ENCODE measurements at regions not wholly inside any gene's neighbourhood (a gene's known extent, or its start where the extent isn't known, plus 50 kb on each side); places are given as distances from the start of the nearest gene placed in this dataset.
"Not testable (repeated sequence)": the region's sequence is repeated elsewhere in the genome, so short reads cannot be mapped to it uniquely, and the experiment has no call there.

DNA sequence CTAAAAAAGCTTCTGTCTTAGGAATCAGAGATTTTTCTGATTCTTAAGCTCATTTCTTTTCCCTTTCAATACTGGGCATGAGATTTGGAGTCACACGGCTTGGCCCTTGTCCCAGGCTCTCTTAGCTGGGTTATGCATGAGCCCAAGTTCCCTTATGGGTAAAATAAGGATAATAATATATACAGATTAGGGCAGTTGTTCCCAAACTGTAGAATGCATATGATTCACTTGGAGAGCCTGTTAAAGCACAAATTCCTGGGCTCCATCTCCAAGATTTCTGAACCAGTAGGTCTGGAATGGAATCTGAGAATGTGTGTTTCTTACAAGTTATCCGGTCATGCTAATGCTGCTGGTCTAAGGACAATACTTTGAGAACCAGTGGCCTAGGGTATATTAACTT, 154.0 kb downstream of the REEP3 start:
- in situ Hi-C loops (cut with MboI; ENCODE audit: low sequenced_read_pairs), result no loop called here

DNA sequence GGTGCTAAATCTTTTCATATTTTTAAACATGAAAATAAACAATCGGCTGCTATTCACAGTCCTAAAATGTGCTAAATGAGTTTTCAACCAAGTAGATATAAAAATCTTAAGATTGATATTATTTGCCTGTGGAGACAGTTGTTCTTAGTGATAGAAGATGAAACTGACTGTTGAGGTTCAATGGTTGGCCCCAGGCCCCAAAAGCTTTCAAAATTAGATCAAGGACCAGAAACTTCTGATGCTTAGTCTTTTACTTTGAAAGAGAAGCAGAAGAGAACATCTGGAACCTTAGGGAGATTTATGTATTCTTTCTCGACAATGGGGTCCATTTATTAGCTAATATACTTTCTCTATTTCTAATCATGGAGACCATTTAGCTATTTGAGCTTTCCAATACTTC, 155.8 kb downstream of the REEP3 start:
- in situ Hi-C loops (cut with MboI; ENCODE audit: low sequenced_read_pairs), result no loop called here

DNA sequence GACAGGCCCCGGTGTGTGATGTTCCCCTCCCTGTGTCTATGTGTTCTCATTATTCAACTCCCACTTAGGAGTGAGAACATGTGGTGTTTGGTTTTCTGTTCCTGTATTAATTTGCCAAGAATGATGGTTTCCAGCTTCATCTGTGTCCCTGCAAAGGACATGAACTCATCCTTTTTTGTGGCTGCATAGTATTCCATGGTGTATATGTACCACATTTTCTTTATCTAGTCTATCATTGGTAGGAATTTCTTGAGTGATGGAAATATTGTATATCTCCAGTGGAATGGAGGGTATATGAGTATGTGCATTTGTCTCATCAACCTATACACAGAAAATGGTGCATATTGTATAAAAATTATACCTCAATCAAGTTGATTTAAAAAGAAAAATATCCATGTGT, 159.3 kb downstream of the REEP3 start:
- in situ Hi-C loops (cut with MboI; ENCODE audit: low sequenced_read_pairs), result not testable (repeated sequence)

DNA sequence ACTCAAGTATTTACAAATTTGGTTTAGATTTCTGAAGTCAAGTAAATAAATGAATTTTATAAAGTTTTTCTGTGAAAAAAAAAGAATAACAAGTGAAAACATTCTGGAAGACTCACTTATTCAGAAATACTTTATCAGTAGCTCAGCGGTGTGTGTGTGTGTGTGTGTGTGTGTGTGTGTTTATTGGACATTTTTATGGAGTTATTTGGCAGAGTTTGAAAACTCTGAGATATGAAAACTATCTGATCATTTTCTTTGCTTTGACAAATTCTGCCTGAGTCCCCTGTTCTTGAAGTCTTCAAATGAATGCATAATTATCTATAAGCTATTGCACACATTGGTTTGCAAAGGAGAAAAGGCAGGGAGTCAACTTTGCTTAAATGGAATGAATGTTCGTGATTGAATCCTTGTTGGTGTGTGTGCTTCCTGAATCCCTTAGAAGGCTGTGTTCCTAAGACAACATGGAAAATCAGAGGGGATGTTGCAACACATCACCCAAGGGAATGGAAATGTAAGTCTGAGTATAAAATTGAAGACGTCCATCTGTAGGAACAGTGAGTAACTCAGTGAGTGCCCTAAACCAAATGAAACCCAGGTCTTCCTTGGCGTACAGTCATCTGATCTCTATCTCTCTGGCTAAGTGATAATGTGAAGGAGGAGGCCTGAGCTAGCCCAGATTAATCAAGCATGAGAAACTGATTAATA, 160.9 kb downstream of the REEP3 start:
- in situ Hi-C loops (cut with MboI; ENCODE audit: low sequenced_read_pairs), result no loop called here

DNA sequence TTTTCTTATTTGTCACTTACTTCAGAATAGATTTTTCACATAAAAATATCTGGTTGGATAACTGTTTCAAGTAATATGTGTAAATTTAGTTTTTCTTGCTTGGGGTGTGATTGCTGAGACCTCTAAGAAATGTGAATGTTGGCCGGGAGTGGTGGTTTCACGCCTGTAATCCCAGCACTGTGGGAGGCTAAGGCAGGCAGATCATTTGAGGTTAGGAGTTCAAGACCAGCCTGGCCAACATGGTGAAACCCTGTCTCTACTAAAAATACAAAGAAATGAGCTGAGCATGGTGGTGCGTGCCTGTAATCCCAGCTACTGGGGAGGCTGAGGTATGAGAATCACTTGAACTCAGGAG, 161.5 kb downstream of the REEP3 start:
- in situ Hi-C loops (cut with MboI; ENCODE audit: low sequenced_read_pairs), result not testable (repeated sequence)

DNA sequence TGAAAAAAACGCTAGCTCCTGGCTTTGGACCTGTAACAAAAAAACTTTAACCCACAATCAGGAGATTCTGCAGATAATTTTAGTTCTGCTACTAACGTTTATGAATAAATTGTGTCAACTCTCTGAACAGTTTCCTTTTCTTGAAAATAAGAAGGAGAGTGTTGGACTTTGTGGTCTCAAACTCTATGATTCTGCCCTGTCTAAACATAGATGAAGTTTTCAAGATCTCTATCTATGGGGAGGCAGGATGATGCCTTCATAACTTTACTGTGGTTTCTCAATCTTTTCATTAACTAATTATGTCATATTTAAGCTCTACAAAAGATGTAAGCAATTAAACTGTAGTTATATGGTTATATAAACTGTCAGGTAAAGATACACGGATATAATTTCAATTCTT, 162.0 kb downstream of the REEP3 start:
- in situ Hi-C loops (cut with MboI; ENCODE audit: low sequenced_read_pairs), result no loop called here

DNA sequence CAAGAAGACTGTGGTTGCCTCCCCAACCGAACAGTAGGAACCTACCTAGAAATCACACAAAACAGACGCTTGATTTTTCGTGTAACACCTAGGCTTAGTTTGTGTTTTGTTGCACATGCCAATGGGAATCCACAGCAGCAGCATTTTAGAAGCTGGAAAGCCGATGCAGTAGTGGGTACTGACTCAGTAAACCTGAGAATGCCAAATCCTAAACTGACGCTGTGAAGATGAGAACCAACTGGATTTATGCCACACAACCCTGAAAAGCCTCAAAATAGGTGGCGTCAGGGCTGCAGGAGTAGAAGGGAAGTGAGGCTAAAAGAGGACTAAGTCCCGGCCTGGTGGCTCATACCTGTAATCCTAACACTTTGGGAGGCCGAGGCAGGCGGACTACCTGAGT, 162.5 kb downstream of the REEP3 start:
- in situ Hi-C loops (cut with MboI; ENCODE audit: low sequenced_read_pairs), result no loop called here

DNA sequence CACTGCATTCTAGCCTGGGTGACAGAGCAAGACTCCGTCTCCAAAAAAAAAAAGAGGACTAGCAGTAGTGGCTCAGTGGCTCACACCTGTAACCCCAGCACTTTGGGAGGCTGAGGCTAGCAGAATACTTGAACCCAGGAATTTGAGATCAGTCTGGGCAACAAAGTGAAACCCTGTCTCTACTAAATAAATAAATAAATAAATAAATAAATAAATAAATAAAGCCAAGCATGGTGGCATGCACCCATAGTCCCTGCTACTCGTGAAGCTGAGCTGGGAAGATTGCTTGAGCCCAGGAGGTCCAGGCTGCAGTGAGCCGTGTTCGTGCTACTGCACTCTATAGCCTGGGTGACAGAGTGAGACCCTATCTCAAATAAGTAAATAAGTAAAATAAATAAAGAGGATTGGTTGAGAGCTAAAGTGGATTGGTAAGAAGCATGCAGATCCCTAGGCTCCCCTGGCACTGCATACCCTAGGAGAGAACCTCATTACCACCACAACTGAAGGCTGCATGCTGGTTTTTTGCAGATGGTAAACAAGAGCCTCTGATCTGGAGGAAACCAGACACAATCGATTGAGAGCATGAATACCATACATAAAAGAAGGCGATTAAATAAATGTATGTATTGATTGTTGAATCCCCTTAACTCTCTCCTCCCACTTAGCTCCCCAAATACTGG, 163.2 kb downstream of the REEP3 start:
- in situ Hi-C loops (cut with MboI; ENCODE audit: low sequenced_read_pairs), result no loop called here

DNA sequence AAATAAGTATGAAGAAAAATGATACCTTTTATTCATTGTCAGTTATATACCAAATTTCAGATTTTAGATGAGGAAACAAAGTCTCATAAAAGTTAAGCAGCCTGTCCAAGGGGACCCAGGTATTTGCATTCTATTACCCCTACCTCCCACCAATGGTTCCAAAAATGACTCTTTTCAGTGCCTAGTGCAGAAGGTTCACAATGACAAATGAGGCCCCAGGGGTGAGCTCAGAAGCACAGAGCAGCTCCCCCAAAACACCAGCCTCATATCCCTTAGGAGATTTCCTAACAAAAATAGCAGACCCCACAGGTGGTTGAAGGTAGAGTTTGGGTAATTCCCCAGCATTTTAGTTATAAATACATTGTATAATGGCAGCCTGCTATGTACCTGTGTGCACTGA, 168.6 kb downstream of the REEP3 start:
- in situ Hi-C loops (cut with MboI; ENCODE audit: low sequenced_read_pairs), result no loop called here

DNA sequence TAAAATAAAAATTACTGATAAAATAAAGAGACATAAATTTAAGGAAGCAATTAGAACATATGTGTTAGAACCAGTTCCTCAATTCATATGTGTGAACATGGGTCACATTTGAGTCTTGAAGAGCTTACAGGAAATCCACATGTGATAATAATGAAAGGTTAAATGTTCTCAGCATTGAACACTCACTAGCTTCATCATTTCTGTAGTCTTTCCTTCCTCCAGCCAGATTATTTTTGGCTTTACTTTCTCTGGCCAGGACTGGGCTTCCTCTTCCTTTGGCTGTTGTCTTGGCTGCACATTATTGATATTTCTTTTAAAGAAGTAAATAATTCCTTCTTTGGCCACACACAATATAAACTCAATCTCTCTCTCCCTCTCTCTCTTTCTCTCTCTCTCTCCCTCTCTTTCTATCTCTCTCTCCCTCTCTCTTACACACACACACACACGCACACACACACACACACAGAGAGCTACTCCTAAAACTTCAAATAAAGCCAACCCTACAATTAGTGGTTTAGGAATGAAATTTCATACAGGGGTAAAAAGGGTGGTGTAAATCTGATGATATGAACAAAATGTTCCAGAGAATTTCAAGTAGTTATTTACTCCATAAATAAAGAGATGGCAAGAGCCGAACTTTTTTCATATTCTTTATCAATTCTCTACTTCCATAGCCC, 171.2 kb downstream of the REEP3 start:
- in situ Hi-C loops (cut with MboI; ENCODE audit: low sequenced_read_pairs), result no loop called here

DNA sequence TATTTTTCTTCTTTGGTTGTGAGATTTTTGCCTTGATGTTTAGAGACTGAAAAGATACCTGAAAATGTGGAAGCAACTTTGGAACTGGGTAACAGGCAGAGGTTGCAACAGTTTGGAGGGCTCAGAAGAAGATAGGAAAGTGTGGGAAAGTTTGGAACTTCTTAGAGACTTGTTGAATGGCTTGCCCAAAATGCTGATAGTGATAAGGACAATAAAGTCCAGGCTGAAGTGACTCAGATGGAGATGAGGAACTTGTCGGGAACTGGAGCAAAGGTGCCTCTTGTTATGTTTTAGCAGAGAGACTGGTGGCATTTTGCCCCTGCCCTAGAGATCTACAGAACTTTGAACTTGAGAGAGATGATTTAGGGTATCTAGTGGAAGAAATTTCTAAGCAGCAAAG, 171.8 kb downstream of the REEP3 start:
- in situ Hi-C loops (cut with MboI; ENCODE audit: low sequenced_read_pairs), result not testable (repeated sequence)

DNA sequence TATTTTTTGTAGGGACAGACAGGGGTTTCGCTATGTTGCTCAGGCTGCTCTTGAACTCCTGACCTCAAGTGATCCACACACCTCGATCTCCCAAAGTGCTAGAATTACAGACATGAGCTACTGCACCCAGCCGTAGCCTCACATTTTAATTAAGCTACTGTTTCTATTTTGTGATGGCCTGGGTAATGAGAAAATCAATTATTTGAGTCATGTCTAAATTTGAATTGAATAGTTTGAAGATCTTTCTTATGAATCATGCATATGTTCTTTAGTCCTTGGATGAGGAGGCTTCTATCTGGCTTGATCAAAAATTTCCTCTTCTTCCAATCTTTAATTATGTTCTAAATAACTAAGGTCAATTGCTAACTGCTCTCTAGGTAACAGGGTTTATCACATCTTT, 175.0 kb downstream of the REEP3 start:
- in situ Hi-C loops (cut with MboI; ENCODE audit: low sequenced_read_pairs), result no loop called here

DNA sequence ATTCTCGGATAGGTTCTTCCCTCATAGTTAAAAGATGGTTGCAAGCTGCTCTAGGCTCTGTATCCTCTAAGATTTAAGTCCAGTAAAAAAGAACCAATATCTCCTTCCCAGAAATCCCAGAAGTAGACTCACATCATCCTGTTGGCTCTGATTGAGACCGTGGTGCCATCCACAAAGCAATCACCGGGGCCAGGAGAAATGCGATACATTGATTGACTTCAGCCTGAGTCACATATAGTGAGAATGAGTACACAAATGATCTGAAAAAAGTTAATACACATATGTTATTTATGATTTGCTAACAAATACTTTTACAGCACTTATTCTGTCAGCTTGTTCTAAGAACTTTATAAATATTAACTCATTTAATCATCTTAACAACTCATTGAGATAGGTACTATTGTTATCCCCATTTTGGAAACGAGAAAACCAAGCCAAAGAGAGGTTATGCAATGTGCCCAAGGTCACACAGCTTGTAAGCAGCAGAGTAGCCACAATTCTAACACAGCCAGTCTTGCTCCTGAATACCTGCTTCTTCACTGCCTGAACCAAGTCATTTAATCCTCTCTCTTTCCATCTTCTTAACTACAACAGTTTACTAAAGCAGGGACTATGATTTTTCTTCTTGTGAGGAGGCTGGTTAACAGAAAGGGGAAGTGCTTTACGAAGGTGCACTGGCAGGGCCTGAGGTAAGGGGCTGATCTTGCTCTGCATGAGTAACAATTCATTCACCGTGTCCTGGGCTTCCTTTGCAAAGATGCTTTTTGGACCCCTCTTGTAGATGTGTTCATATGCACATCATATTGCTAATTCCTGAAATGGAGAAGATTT, 177.0 kb downstream of the REEP3 start:
- in situ Hi-C loops (cut with MboI; ENCODE audit: low sequenced_read_pairs), result no loop called here

DNA sequence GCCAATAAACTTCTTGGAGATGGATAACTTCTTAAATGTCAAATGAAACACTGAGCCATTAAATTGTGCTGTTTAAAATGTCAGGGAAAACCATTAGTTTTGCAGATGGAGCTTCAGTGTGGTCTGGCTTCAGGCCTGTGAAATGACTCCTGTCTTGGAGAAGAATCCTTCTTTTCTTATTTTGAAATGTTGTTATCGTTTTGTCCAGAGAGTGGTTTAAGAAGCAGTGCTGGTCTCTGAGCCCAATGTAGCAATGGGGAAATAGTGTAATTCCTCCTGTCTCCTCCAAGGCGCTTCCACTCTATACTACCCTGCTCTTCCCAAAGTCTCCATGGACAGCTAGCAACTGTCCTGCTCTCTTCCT, 177.6 kb downstream of the REEP3 start:
- in situ Hi-C loops (cut with MboI; ENCODE audit: low sequenced_read_pairs), result no loop called here

DNA sequence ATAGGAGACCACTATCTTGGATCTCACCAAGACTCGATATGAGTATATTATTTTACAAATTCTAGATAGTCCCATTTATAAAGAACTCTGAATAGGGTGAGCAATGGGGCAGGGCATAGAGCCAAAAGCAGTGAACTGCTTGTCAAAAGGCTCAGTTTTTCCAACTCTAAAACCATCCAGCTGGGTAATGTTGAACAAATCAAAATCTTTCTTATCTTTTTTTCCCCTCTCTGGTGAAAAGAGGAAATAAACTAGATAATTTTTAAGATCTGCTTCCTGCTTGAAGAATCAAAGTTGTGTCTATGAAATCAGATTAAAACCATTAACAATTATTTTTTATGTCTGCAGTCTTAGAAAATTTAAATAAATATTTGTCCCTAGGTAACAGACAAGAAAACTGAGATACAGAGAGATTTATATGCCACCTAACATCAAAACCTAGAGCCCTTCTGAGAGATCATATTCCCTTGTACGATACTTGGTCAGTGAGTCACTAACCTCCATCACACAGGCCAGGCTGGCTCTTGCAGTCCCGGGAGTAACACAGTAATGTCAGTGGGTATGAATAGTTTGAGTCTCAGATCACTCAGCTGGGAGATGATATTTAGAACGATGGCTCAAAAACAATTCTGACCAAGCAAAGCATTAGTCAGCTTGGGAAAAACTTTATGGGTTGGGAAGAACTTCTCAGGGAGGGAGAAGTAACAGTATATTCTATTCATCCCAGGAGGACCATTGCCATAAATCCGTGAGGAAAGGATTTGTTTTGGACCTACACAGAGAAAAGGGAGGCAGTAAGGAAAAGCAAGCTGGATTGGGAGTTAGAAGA, 178.8 kb downstream of the REEP3 start:
- in situ Hi-C loops (cut with MboI; ENCODE audit: low sequenced_read_pairs), result loop anchor here (25.0 kb wide), 2 partner anchors 488 to 1113 kb away; no protein-coding TSS in a partner anchor

DNA sequence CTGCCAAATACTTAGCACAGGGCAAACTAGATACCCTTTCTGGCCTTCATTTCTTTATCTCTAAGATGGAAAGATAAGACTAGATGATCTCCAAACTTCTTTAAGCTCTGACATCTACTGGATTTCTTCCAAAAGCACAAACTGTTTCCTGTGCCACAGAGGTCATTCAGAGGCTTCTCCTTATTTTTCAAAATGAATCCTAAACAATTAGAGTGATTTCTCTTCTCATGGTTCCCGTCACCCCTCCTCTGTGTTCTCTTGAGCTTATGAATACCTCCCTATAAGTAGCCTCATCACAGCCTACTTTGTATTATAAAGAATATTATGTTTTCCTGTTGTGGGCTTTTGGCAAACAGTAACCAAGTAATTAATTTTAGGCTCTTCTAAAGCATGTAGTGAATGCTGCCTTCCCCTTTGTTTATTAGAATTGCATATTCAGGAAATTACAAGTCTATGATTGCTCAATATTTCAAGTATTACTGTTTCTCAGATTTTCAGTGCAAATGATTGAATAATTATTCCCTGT, 179.5 kb downstream of the REEP3 start:
- in situ Hi-C loops (cut with MboI; ENCODE audit: low sequenced_read_pairs), result loop anchor here (25.0 kb wide), 2 partner anchors 488 to 1113 kb away; no protein-coding TSS in a partner anchor

DNA sequence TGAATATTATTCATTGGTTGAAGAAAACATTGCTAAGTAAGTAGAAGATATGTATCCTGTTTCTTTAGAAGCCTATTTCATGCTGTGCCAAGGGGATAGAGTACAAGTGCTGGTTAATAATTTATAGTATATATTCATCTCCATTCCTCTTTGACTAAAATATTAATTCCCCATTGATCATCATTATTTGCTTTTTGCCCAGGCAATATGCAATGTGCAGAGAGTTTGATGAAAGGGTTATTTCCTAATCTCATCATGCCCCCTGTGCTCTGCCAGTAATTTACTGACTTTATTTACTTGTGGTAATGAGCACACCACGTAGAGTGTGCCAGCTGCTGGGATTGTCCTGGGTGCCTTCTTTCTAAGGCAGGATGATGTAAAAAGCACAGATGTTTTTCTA, 180.9 kb downstream of the REEP3 start:
- in situ Hi-C loops (cut with MboI; ENCODE audit: low sequenced_read_pairs), result loop anchor here (25.0 kb wide), 2 partner anchors 490 to 1115 kb away; no protein-coding TSS in a partner anchor

DNA sequence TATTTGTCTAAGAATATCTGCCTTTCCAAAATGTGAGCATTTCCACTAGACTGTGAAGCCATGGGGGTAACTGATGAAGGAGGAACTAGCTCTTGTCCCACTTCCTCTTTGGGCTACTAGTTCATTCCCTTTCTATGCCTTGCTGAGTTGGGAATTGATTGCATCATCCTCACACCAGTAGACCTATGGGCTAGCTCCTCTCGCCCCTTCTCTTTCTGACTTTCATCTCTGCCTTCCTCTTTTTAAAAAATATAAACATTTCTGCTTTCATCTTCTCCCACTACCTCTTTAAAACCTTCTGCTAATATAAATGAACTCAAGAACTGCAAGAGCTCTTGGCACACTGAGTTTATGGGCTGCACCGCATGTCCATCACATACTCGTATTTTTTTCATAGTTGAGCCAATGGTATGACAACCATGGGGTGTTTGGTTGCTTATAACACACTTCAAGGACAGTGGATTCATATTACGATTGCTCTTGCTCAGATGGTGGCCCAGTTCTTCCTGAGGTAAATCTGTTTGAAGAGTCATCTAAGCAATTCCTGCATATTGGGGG, 182.0 kb downstream of the REEP3 start:
- in situ Hi-C loops (cut with MboI; ENCODE audit: low sequenced_read_pairs), result loop anchor here (25.0 kb wide), 2 partner anchors 491 to 1116 kb away; no protein-coding TSS in a partner anchor

DNA sequence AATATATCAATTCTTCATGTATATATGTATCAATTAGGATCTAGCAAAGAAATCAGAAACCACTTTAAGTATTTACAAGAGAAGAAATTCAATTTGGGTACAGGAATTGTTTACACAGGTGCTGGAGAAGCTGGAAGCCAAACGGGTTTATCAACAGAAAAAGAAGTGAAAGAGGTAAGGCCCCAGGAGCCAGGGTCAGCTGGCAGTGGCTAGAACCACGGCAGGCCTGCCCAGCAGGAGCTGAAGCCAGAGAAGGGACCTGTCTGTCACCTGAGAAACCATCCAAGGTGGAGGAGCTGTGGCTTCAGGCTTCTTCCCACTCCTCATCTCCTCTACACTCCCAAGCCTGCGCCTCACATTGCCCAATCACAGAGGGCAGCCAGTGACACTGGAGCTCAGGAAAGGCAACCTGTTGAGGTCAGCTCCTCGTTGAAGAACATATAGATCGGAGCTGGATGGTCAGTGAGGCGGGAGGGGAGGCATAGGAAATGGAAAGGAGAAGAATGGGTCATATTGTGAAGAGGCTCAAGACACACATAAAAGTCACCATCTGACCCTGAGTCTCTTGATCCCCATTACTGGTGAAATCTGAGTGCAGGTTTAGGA, 182.6 kb downstream of the REEP3 start:
- in situ Hi-C loops (cut with MboI; ENCODE audit: low sequenced_read_pairs), result loop anchor here (25.0 kb wide), 2 partner anchors 492 to 1117 kb away; no protein-coding TSS in a partner anchor
